Aorta (tissue), 5 donors: ENCODE measurements at regions not wholly inside any gene's neighbourhood (a gene's known extent, or its start where the extent isn't known, plus 50 kb on each side); places are given as distances from the start of the nearest gene placed in this dataset.
"Not testable (repeated sequence)": the region's sequence is repeated elsewhere in the genome, so short reads cannot be mapped to it uniquely, and the experiment has no call there.

Source experiments
- ATAC-seq: fragments of 200-7000 bp; cut with Tn5 transposase; one replicate; pipeline ENCODE4 v1.9.1; 2022; ENCODE audit warnings: moderate library complexity; ENCODE audit not compliant: low FRiP score
- DNase-seq, 2 donors: peaks; one replicate each; pipeline ENCODE4 v3.0.0-alpha.2; 2020
- H3K27ac ChIP-seq, 2 donors: one replicate each; pipeline ENCODE4 v1.5.1; 2013; ENCODE audit warnings: low read length in 2 of 2, mild to moderate bottlenecking in 2 of 2, moderate library complexity in 2 of 2, control low read depth in 1 of 2, inconsistent platforms in 1 of 2, low read depth in 1 of 2
- H3K27me3 ChIP-seq, 2 donors: one replicate each; pipeline ENCODE4 v1.6.1; 2013; ENCODE audit warnings: control low read depth in 1 of 2, low read length in 1 of 2, mild to moderate bottlenecking in 1 of 2, moderate library complexity in 1 of 2; ENCODE audit not compliant: insufficient read depth in 2 of 2, control insufficient read depth in 1 of 2
- H3K36me3 ChIP-seq, 2 donors: one replicate each; pipeline ENCODE4 v1.6.1; 2013; ENCODE audit warnings: control low read depth in 1 of 2, low read length in 1 of 2, mild to moderate bottlenecking in 1 of 2; ENCODE audit not compliant: insufficient read depth in 2 of 2, control insufficient read depth in 1 of 2
- H3K4me1 ChIP-seq, 2 donors: one replicate each; pipeline ENCODE4 v1.6.1; 2013; ENCODE audit warnings: low read length in 2 of 2, control low read depth in 1 of 2, mild to moderate bottlenecking in 1 of 2, moderate library complexity in 1 of 2; ENCODE audit not compliant: insufficient read depth in 2 of 2, control insufficient read depth in 1 of 2
- H3K4me3 ChIP-seq, 2 donors: one replicate each; pipeline ENCODE4 v1.5.1; 2013; ENCODE audit warnings: low read length in 2 of 2, control low read depth in 1 of 2, mild to moderate bottlenecking in 1 of 2
- H3K9me3 ChIP-seq: one replicate; pipeline ENCODE4 v1.6.1; 2013; ENCODE audit warnings: mild to moderate bottlenecking, low read length; ENCODE audit not compliant: control insufficient read depth
- WGBS, 2 donors: extraction: QIAGEN DNeasy Blood & Tissue Kit; methylation state at CpG; one replicate each; pipeline ENCODE4 v1.1.7; 2013; 5-methylcytosine and 5-hydroxymethylcytosine counted together
- intact Hi-C, 2 donors: fragments of 100-400 bp; cut with DNase I; formaldehyde crosslinking; loops; one replicate each; pipeline versions ENCODE4 v1.14.2 to v1.15.0; 2022
- donor health status: healthy with polysubstance abuse.
- donor health status: Bipolar disorder and iron deficiency.
- donor health status: DM: no; HTN: no; CAD: no.
- donor health status: DM: no; HTN: no; CAD: no.
- donor health status: DM: yes; HTN: yes; CAD: no.

DNA sequence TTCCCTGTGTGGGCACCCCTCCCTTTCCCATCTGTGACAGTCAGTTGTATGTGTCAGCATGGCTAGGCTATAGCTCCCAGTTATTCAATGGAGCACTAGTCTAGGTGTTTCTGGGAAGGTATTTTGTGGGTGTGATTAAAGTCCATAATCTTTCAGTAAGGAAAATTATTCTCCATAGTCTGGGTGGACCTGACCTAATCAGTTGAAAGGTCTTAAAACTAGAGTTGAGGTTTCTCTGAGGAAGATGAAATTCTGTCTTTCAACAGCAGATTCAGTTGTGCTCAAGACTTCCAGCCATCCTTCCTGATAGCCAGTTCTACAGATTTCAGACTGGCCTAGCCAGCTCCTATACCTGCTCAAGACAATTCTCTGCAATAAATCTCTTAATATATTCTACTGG lies 284.6 kb upstream of the PROK2 start:
- no peak overlapping the region for H3K4me3 ChIP-seq
- H3K9me3 ChIP-seq: no peaks in the 10 kb centered on the region
- no peaks in the 10 kb centered on the region for H3K36me3 ChIP-seq
- no peak overlapping the region for H3K27ac ChIP-seq
- H3K27me3 ChIP-seq: peaks cover 0 to 2% of the 10 kb centered on the region in 2 donors
- H3K4me1 ChIP-seq: no peaks in the 10 kb centered on the region
- intact Hi-C loops: no loop called here
- ATAC-seq: no peak
- no peak for DNase-seq

DNA sequence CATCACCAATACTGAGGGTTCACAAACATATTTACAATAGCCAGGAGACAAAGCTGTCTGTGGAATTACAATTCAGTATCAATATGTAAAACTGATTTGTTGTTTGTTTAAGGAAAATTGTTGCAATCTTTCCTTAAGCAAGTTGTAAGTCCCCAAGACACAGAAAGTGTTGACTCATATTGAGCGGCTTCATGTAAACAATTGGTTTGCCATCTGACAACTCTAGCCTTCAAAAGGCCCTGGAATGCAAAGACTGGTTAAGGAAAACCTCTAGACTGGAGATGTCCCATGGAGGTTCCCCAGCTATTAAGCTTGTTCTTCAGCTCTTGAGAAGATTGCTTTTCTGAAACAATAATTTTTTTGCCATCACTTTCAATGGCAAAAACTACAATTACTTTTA lies 283.7 kb upstream of the PROK2 start:
- intact Hi-C loops: no loop called here
- no peaks in the 10 kb centered on the region for H3K4me1 ChIP-seq
- peaks cover 0 to 2% of the 10 kb centered on the region in 2 donors for H3K27me3 ChIP-seq
- 86 to 98% methylated on average over 1 of the region's 1 CpG for WGBS, 2 donors
- no peak for DNase-seq
- peaks cover 1% of the 10 kb centered on the region for H3K9me3 ChIP-seq
- no peaks in the 10 kb centered on the region for H3K36me3 ChIP-seq
- H3K27ac ChIP-seq: no peak overlapping the region
- no peak for ATAC-seq
- H3K4me3 ChIP-seq: no peak overlapping the region

DNA sequence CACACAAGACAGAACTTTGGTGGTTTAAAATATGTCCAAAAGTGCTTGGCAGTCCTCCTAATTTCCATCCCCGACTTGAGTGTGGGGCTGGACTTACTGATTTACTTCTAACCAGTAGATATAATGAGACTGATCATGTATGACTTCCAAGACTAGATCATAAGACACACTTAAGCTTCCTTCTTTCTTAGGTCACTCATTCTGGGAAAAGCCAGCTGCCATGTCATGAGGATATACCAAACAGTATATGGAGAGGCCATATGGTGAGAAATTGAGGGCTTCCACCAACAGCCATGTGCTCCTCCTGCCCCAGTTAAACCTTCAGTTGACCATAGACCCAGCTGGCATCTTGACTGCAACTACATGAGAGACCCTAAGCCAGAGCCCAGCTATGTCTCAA lies 282.8 kb upstream of the PROK2 start:
- no peaks in the 10 kb centered on the region for H3K36me3 ChIP-seq
- no peaks in the 10 kb centered on the region for H3K4me1 ChIP-seq
- no peak for DNase-seq
- 38 to 67% methylated on average over 1 of the region's 1 CpG for WGBS, 2 donors
- H3K9me3 ChIP-seq: peaks cover 2% of the 10 kb centered on the region
- H3K27ac ChIP-seq: no peak overlapping the region
- no peak for ATAC-seq
- intact Hi-C loops: no loop called here
- peaks cover 0 to 2% of the 10 kb centered on the region in 2 donors for H3K27me3 ChIP-seq
- no peak overlapping the region for H3K4me3 ChIP-seq

DNA sequence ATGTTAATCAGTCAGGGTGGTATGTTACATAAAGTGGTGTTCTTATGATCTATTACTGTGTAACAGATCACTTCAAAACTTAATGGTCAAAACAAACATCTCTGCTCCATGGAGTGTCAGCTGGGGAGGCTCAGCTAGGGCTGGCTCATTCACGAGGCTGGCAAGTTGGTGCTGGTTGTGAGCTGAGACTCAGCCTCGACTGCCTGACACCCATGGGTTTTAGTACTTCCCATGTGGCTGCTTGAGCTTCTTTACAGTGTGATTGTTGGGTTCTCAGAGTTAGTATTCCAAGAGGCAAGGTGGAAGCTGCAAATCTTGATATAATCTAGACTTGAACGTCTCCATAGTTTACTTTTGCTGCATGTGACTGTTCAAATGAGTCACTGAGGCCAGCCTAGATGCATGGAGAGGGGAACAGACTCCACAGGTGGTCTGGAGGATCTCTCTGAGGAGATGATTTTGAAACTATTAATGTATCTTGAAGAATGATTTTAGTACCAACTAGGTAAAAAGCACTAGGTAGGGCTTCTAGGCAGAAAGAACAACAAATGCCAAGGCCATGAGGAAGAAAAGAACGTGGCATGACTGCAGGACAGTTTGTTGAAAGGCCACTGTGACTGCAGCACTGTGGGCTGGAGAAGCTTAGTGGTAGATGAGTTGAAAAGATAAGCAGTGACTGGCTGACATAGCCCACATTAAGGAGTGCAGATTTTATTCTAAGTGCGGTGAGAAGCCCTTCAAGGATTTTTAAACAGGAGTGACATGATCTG lies 281.1 kb upstream of the PROK2 start:
- peaks cover 0 to 2% of the 10 kb centered on the region in 2 donors for H3K27me3 ChIP-seq
- DNase-seq: no peak
- no peaks in the 10 kb centered on the region for H3K36me3 ChIP-seq
- no peak overlapping the region for H3K27ac ChIP-seq
- intact Hi-C loops: no loop called here
- H3K4me1 ChIP-seq: no peaks in the 10 kb centered on the region
- H3K9me3 ChIP-seq: peaks cover 2% of the 10 kb centered on the region
- ATAC-seq: no peak
- 73 to 74% methylated on average over 5 of the region's 5 CpGs for WGBS, 2 donors
- H3K4me3 ChIP-seq: no peak overlapping the region

DNA sequence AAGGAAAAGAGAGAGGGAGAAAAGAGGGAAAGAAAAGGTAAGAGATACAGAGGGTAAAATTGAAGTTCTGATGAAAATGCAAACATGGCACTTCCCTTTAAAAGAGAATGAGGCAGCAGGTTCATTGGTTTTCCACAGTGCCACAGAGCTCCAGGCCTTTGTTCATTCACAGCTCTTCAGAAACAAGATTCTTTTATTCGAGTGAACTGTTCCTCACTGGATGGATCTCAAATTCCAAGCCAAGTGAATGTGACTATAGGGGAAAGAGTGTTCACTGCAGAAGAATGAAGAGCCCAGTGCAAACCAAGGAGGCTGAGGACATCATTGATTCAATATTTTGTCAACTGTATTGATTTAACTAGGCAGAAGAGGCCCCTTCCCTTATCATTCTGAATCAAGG lies 280.3 kb upstream of the PROK2 start:
- Histone ChIP-seq H3K9me3 (peaks cover 2% of the 10 kb centered on the region), H3K27me3 (peaks cover 0 to 2% of the 10 kb centered on the region in 2 donors), H3K36me3 (no peaks in the 10 kb centered on the region), H3K4me1 (no peaks in the 10 kb centered on the region), H3K27ac (no peak overlapping the region), H3K4me3 (no peak overlapping the region)
- DNase-seq (no peak), ATAC-seq (no peak)
- intact Hi-C loops: no loop called here
- 81 to 83% methylated on average over 1 of the region's 1 CpG for WGBS, 2 donors

DNA sequence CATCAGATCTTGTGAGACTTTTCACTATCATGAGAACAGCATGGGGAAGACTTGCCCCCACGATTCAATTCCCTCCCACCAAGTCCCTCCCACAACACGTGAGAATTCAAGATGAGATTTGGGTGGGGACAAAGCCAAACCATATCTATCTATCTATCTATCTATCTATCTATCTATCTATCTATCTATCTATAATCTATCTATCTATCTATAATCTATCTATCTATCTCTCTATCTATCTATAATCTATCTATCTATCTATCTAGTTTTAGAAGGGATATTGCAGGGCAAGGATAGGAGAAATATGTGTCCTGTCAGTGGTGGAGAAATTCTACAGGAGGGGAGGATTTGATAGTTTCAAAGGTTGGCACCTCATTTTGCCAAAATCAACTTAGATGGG lies 279.8 kb upstream of the PROK2 start:
- intact Hi-C loops: not testable (repeated sequence)

GRCh38 chr3:72062017-72062416 lies 277.1 kb upstream of the PROK2 start:
- intact Hi-C loops: no loop called here
- no peaks in the 10 kb centered on the region for H3K36me3 ChIP-seq
- no peak for DNase-seq
- peaks cover 0 to 2% of the 10 kb centered on the region in 2 donors for H3K27me3 ChIP-seq
- H3K4me1 ChIP-seq: no peaks in the 10 kb centered on the region
- ATAC-seq: no peak
- no peak overlapping the region for H3K27ac ChIP-seq
- 67 to 80% methylated on average over 1 of the region's 1 CpG for WGBS, 2 donors
- no peak overlapping the region for H3K4me3 ChIP-seq
- H3K9me3 ChIP-seq: peaks cover 2% of the 10 kb centered on the region

More for the DNA sequence above, 279.8 kb upstream of the PROK2 start:
- ATAC-seq, DNase-seq, H3K4me1 ChIP-seq, H3K27me3 ChIP-seq, H3K27ac ChIP-seq, H3K36me3 ChIP-seq, H3K4me3 ChIP-seq, H3K9me3 ChIP-seq: not testable (repeated sequence)
- 46% methylated on average over 2 of the region's 2 CpGs for WGBS, 2 donors

GRCh38 chr3:72060447-72061034 lies 275.6 kb upstream of the PROK2 start:
- Histone ChIP-seq H3K4me1 (no peaks in the 10 kb centered on the region), H3K27ac (no peak overlapping the region), H3K4me3 (no peak overlapping the region), H3K27me3 (no peaks in the 10 kb centered on the region), H3K36me3 (no peaks in the 10 kb centered on the region), H3K9me3 (peaks cover 2% of the 10 kb centered on the region)
- ATAC-seq (no peak), DNase-seq (no peak)
- intact Hi-C loops: no loop called here
- 65 to 66% methylated on average over 5 of the region's 5 CpGs for WGBS, 2 donors

GRCh38 chr3:72058493-72059081 lies 273.6 kb upstream of the PROK2 start:
- no peak overlapping the region for H3K27ac ChIP-seq
- H3K4me3 ChIP-seq: no peak overlapping the region
- no peaks in the 10 kb centered on the region for H3K36me3 ChIP-seq
- H3K9me3 ChIP-seq: peaks cover under 1% of the 10 kb centered on the region
- no peaks in the 10 kb centered on the region for H3K27me3 ChIP-seq
- WGBS, 2 donors: 24 to 30% methylated on average over 9 of the region's 9 CpGs
- DNase-seq (no peak), ATAC-seq (no peak)
- H3K4me1 ChIP-seq: no peaks in the 10 kb centered on the region
- intact Hi-C loops: no loop called here
